Eye (tissue), 1 donor: ENCODE measurements at regions not wholly inside any gene's neighbourhood (a gene's known extent, or its start where the extent isn't known, plus 50 kb on each side); places are given as distances from the start of the nearest gene placed in this dataset.
A peak's percentile ranks its signal among the peaks of the same experiment; 100 is the strongest.
"Not testable (repeated sequence)": the region's sequence is repeated elsewhere in the genome, so short reads cannot be mapped to it uniquely, and the experiment has no call there.

Source experiments
- DNase-seq: peaks from one replicate; pipeline ENCODE4 v3.0.0-alpha.2; 2015

GRCh38 chr3:125697979-125698640 is 102.8 kb upstream of the OSBPL11 start:
- not testable (repeated sequence) for DNase-seq

DNA sequence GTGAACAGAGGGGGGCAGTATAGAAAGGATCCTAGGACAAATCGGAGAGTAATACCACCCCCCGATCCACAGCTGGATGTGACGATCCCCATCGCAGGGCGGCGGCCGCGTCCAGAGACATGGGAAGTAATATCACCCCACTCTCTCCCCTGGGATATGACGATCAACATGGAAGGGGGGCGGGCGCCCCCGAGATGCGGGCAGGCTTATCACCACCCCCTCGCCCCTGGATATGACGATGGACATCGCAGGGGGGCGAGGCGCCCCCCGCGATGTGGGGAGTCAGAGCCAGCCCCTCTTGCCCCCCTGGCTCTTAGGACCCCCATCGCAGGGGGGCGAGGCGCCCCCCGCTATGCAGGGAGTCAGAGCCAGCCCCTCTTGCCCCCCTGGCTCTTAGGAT is 120.4 kb upstream of the OSBPL11 start:
- DNase-seq, result no peak

- DNase-seq, result not testable (repeated sequence)
Measured at GRCh38 chr3:125732151-125732550, 136.9 kb upstream of the OSBPL11 start.

GRCh38 chr3:125741991-125742718 is 146.9 kb upstream of the OSBPL11 start:
- DNase-seq, result not testable (repeated sequence)

DNA sequence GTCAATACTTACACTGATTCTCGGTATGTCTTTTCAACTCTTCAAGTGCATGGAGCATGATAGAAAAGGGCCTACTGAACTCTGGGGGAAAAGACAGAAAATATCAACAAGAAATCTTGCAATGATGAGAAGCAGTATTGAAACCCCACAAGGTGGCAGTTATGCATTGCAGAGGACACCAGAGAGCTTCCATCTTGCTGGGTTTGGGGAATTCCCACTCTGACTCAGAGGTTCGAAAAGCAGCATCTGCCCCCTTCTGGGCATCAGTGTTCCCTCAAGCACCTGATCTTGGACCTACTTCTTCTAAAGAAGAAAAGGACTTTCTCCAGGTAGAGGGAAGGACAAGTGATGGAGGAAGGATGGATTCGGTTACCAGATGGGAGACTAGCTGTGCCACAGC is 147.5 kb upstream of the OSBPL11 start:
- not testable (repeated sequence) for DNase-seq

- DNase-seq, result not testable (repeated sequence)
Measured at GRCh38 chr3:125757050-125757449, 161.8 kb upstream of the OSBPL11 start.

GRCh38 chr3:125758641-125759130 is 163.4 kb upstream of the OSBPL11 start:
- DNase-seq, result not testable (repeated sequence)

DNA sequence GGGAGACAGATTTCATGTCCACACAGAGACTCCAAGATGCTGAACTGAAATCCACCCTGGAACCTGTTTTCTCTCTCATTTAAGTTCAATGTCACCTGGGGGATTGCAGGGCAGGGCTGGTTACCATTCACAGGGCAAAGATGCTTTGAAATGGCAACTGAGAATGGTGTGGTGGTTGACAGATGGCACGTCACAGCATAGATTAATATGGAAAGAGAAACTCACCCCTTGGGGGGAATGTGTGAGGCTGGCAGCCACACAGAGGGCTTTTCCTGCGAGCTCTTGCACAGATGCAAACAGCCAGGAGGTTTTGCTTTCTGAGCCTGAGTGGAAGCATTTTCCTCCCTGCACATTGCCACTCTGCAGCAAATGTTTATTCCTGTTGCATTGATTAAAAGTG is 167.3 kb upstream of the OSBPL11 start:
- DNase-seq, result not testable (repeated sequence)

DNA sequence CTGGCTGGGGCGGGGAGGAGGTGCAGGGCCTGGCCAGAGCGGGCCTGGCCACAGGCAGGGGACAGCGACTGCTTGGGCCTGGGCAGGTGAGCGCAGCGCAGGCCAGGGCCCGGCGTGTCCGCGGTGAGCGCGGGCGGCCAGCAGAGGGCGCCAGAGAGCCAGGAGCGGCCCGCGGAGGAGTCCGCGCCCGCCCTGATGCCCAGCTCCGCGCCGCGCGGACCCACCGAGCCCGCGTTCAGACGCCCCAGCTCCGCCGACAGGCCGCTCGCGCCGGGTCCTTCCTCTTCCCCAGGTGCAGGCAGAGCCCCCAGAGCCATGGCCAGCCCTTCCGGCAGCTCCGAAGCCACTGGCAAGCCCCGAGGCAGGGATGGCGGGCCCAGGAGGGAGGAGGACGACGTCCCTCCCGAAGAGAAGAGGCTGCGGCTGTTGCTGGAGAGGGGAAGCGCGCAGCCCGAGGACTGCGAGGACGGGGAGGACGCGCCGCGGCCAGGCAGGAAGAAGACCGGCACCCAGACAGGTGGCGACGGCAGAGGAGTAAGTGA is 171.1 kb upstream of the OSBPL11 start:
- peak; percentile 89 for DNase-seq

GRCh38 chr3:125766931-125767330 is 171.6 kb upstream of the OSBPL11 start:
- peak; percentile 24 for DNase-seq

- no peak for DNase-seq
Measured at GRCh38 chr3:125767641-125768040, 172.3 kb upstream of the OSBPL11 start.

DNA sequence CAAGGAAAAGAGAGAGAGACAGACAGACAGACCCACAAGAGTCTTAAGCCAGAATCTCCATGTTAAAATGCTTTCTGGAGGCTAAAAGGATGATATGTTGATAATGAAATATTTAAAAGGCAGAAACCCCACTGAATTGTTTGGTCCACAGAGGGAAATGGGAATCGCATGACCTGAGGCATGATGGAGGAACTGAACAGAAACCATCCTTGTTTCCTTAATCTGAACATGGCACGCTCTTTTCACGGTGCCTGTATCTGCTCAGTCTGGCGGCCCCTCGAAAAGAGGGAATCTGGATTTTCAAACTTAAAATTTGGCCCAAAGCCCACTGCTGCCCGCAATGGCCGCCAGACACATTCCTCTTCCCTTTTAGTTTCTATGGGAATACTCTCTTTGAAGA is 173.5 kb upstream of the OSBPL11 start:
- DNase-seq, result not testable (repeated sequence)

DNA sequence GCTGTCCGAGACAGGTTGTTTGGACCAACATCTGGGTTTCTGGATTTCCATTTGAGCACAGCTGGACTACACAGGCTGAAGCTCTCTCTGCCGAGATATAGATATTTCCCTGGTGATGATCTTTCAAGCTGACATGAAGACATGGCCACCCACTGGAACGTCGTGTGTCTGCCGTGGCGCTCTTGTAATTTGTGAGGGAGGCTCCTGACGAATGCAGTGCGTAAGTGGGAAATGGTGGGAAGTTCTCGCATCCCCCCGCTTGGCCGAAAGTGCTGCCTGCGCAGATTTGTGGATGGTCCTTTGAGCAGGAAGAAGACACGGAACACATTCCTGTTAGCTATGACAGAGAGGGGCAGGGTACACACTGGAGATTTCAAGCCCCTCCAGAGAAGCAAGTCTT is 176.2 kb upstream of the OSBPL11 start:
- not testable (repeated sequence) for DNase-seq

DNA sequence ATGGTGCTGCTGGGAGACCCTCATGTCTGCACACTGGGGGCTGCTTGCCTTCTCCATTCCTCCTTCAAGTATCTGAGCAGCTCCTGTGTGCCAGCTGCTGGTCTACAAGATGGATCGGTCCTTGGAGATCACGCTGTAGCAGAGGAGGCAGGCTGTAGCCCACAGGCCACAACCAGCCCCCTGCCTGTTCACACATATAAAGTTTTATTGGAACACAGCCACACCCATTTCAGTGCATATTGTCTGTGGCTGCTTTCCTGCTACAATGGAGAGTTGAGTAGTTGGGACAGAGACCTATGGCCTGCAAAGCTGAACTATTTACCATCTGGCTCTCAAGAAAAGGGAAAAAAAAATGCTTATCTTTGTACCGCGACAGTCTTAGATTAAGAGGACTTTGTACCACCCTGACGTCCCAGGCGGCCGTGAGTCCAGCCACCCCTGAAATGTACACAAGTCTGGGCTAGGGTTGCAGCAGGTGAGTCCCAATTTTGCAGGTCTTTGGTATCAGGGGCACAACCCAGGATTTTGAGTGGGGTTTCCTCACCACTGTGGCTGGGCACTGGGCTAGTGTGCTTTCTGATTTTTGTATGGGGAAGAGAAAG is 179.2 kb upstream of the OSBPL11 start:
- not testable (repeated sequence) for DNase-seq

- not testable (repeated sequence) for DNase-seq
Measured at GRCh38 chr3:125775106-125775505, 179.8 kb upstream of the OSBPL11 start.

DNA sequence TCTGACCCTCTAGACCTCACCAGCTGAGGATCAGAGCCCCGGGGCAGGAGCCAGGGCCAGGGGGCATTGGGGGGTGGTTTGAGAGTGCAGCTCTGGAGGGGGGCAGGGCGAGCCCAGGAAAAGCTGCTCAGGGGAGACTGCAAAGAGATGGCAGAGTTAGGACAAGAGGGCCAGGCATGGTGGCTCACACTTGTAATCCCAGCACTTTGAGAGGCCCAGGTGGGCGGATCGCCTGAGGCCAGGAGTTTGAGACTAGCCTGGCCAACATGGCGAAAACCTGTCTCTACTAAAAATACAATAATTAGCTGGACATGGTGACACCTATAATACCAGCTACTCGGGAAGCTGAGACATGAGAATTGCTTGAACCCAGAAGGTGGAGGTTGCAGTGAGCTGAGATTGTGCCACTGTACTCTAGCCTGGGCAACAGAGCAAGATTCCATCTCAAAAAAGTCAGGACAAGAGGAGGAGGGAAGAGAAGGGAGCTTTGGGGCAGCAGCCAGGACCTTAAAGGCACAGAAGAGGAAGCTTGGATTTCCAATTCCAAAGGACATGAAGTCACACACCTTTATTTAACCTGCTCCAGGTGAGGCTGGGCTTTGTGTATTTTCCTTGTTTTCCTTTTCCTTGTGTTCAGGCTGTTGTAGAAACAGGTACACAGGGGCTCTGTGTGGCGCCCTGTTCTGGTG is 180.5 kb upstream of the OSBPL11 start:
- DNase-seq, result not testable (repeated sequence)

GRCh38 chr3:125779276-125779675 is 184.0 kb upstream of the OSBPL11 start:
- DNase-seq, result not testable (repeated sequence)

DNA sequence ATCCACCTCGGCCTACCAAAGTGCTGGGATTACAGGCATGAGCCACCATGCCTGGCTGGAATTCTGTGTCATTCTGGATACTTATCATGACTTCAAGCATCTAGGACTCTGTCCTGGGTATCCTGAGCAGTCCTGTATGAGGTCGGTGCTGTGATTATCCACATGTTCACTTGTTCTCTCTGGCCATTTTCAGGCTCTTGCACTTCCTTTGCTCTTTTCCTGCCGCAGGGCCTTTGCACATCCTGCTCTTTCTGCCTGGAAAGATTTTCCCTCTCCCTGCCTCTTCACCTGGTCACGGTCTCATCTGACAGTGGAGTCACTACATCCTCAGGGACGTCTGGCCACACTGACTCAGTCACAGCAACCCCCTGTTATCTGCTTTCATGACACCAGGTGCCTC is 184.6 kb upstream of the OSBPL11 start:
- not testable (repeated sequence) for DNase-seq

GRCh38 chr3:125781678-125782077 is 186.4 kb upstream of the OSBPL11 start:
- not testable (repeated sequence) for DNase-seq

- DNase-seq, result not testable (repeated sequence)
Measured at GRCh38 chr3:125790312-125790711, 178.7 kb upstream of the ROPN1B start.

DNA sequence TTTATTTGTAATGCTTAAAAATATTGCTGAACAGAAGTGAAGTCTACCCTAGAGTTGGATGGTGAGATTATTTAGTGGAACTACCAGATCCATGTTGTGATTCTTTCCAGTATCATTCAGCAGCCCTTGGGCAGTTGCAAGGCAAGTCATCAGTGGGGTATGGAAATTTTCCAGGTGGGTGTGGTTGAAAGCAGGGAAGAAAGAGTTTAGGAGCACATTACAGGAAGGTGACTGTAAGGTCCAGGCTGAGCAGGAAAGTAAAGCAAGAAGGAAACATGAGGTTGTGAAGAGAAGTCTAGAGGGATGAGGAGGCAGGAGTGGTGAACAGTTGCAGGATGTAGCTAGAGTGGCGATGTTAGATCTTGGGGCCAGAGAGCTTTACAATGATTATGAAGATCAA is 178.0 kb upstream of the ROPN1B start:
- not testable (repeated sequence) for DNase-seq

DNA sequence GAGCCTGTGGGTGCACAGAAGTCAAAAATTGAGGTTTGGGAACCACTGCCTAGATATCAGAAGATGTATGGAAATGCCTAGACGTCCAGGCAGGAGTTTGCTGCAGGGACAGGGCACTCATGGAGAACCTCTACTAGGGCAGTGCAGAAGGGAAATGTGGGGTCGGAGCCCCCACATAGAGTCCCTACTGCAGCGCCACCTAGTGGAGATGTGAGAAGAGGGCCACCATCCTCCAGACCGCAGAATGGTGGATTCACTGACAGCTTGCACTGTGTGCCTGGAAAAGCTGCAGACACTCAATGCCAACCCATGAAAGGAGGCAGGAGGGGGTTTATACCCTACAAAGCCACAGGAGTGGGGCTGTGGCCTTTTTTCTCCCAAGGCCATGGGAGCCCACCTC is 159.0 kb upstream of the ROPN1B start:
- DNase-seq, result not testable (repeated sequence)

DNA sequence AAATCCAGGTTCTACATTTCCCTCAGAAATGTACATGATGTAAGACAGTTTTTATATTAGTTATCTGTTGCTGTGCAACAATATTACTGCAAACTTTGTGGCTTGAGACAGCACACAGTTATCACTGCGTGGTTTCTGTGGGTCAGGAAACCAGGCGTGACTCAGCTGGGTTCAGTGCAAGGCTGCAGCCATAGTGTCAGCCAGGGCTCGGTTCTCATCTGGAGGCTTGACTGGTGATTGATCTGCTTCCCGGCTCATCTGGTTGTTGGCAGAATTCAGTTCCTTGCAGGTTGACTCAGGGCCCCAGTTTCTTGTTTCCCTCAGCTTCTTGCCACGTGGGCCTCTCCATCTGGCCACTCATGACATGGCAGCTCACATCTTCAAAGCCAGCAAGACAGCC is 146.8 kb upstream of the ROPN1B start:
- not testable (repeated sequence) for DNase-seq
